Parathyroid adenoma (tissue), 2 donors: ENCODE measurements at regions not wholly inside any gene's neighbourhood (a gene's known extent, or its start where the extent isn't known, plus 50 kb on each side); places are given as distances from the start of the nearest gene placed in this dataset.

Source experiments
- H2AFZ ChIP-seq: fragments of 300-600 bp; sonication (generic); one replicate; pipeline ENCODE4 v1.7.0; 2017; ENCODE audit warnings: antibody characterized with exemption, mild to moderate bottlenecking
- H3K27ac ChIP-seq: fragments of 300-600 bp; sonication (generic); one replicate; pipeline ENCODE4 v1.7.0; 2017
- H3K27me3 ChIP-seq: fragments of 300-600 bp; sonication (generic); one replicate; pipeline ENCODE4 v1.7.0; 2017; ENCODE audit warnings: low read length; ENCODE audit not compliant: control insufficient read depth, insufficient read depth
- H3K36me3 ChIP-seq: fragments of 300-600 bp; sonication (generic); one replicate; pipeline ENCODE4 v1.7.0; 2017; ENCODE audit warnings: low read length; ENCODE audit not compliant: control insufficient read depth, insufficient read depth
- H3K4me1 ChIP-seq: fragments of 300-600 bp; sonication (generic); one replicate; pipeline ENCODE4 v1.7.0; 2017; ENCODE audit warnings: control low read depth
- H3K4me2 ChIP-seq: fragments of 300-600 bp; sonication (generic); one replicate; pipeline ENCODE4 v1.7.0; 2017; ENCODE audit warnings: low read length
- H3K4me3 ChIP-seq: fragments of 300-600 bp; sonication (generic); one replicate; pipeline ENCODE4 v1.7.0; 2017; ENCODE audit warnings: low read depth, low read length
- H3K79me2 ChIP-seq: fragments of 300-600 bp; sonication (generic); one replicate; pipeline ENCODE4 v1.7.0; 2017; ENCODE audit warnings: control low read depth
- H3K9ac ChIP-seq: fragments of 300-600 bp; sonication (generic); one replicate; pipeline ENCODE4 v1.7.0; 2017; ENCODE audit warnings: mild to moderate bottlenecking
- H3K9me3 ChIP-seq: fragments of 300-600 bp; sonication (generic); one replicate; pipeline ENCODE4 v1.7.0; 2017; ENCODE audit warnings: low read length; ENCODE audit not compliant: control insufficient read depth
- TF ChIP-seq, protein P1 (sequence below): fragments of 300-600 bp; sonication (generic); IDR thresholded peaks from one replicate; pipeline ENCODE4 v1.7.0; 2017; ENCODE audit warnings: antibody characterized with exemption, mild to moderate bottlenecking
- donor health status: primary hyperparathyroidism.

GRCh38 chr15:39369768-39370167 lies 211.1 kb upstream of the THBS1 start:
- Histone ChIP-seq H3K27ac (no peak overlapping the region), H3K79me2 (no peaks in the 10 kb centered on the region), H2AFZ (no peak overlapping the region), H3K4me2 (no peak overlapping the region), H3K36me3 (no peaks in the 10 kb centered on the region), H3K4me3 (no peak overlapping the region), H3K4me1 (no peaks in the 10 kb centered on the region), H3K27me3 (no peaks in the 10 kb centered on the region), H3K9ac (no peak overlapping the region), H3K9me3 (no peaks in the 10 kb centered on the region)
- TF ChIP-seq, protein P1, sequence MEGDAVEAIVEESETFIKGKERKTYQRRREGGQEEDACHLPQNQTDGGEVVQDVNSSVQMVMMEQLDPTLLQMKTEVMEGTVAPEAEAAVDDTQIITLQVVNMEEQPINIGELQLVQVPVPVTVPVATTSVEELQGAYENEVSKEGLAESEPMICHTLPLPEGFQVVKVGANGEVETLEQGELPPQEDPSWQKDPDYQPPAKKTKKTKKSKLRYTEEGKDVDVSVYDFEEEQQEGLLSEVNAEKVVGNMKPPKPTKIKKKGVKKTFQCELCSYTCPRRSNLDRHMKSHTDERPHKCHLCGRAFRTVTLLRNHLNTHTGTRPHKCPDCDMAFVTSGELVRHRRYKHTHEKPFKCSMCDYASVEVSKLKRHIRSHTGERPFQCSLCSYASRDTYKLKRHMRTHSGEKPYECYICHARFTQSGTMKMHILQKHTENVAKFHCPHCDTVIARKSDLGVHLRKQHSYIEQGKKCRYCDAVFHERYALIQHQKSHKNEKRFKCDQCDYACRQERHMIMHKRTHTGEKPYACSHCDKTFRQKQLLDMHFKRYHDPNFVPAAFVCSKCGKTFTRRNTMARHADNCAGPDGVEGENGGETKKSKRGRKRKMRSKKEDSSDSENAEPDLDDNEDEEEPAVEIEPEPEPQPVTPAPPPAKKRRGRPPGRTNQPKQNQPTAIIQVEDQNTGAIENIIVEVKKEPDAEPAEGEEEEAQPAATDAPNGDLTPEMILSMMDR: no peak

- no peak overlapping the region for H3K4me2 ChIP-seq
- no peaks in the 10 kb centered on the region for H3K27me3 ChIP-seq
- no peaks in the 10 kb centered on the region for H3K79me2 ChIP-seq
- H3K36me3 ChIP-seq: no peaks in the 10 kb centered on the region
- no peak overlapping the region for H3K27ac ChIP-seq
- H3K9me3 ChIP-seq: no peaks in the 10 kb centered on the region
- no peak overlapping the region for H3K4me3 ChIP-seq
- no peaks in the 10 kb centered on the region for H3K4me1 ChIP-seq
- TF ChIP-seq, protein P1: no peak
- no peak overlapping the region for H2AFZ ChIP-seq
- H3K9ac ChIP-seq: no peak overlapping the region
These were observed 204.4 kb upstream of the THBS1 start for GRCh38 chr15:39376371-39376909.

DNA sequence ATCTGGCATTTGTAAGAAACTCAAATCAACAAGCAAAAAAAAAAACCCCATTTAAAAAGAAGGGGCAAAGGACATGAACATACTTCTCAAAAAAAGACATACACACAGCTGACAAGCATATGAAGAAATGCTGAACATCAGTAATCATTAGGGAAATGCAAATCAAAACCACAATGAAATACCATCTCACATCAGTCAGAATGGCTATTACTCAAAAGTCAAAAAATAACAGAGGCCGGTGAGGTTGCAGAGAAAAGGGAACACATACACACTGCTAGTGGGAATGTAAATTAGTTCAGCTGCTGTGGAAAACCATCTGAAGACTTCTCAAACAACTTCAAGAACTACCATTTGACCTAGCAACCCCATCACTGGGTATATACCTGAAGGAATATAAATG lies 199.4 kb upstream of the THBS1 start:
- no peaks in the 10 kb centered on the region for H3K27me3 ChIP-seq

DNA sequence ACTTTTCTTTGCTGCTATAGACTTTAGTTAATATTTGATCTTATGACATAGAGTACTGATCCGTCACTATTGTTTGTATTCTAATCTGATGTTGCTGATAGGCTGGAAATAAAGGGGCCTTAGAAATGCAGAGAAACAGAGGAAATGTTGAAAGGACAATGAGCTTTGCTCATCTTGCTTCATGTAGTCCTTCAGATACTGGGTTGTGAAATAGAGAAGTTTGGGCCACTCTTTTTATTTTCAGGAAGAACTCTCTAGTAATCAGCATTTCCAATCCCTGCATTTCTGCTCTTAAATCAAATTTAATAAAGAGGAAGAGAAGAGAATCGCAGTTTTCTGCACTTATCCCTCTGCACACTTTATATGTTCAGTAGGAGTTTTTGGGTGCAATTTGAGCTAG lies 192.8 kb upstream of the THBS1 start:
- Histone ChIP-seq H2AFZ (no peak overlapping the region), H3K9me3 (no peaks in the 10 kb centered on the region), H3K36me3 (no peaks in the 10 kb centered on the region), H3K27me3 (no peaks in the 10 kb centered on the region), H3K79me2 (no peaks in the 10 kb centered on the region), H3K4me2 (no peak overlapping the region), H3K4me3 (no peak overlapping the region), H3K27ac (no peak overlapping the region), H3K4me1 (no peaks in the 10 kb centered on the region), H3K9ac (no peak overlapping the region)
- TF ChIP-seq, protein P1: no peak

More for the DNA sequence above, 199.4 kb upstream of the THBS1 start:
- Histone ChIP-seq H3K4me2 (no peak overlapping the region), H3K27ac (no peak overlapping the region), H2AFZ (no peak overlapping the region), H3K36me3 (no peaks in the 10 kb centered on the region), H3K79me2 (no peaks in the 10 kb centered on the region), H3K4me1 (no peaks in the 10 kb centered on the region), H3K9me3 (no peaks in the 10 kb centered on the region), H3K4me3 (no peak overlapping the region), H3K9ac (no peak overlapping the region)
- TF ChIP-seq, protein P1: no peak

GRCh38 chr15:39391230-39391629 lies 189.6 kb upstream of the THBS1 start:
- Histone ChIP-seq H3K4me3 (no peak overlapping the region), H3K4me2 (no peak overlapping the region), H3K9ac (no peak overlapping the region), H3K4me1 (no peaks in the 10 kb centered on the region), H3K79me2 (no peaks in the 10 kb centered on the region), H3K9me3 (no peaks in the 10 kb centered on the region), H2AFZ (no peak overlapping the region), H3K36me3 (no peaks in the 10 kb centered on the region), H3K27me3 (no peaks in the 10 kb centered on the region), H3K27ac (no peak overlapping the region)
- TF ChIP-seq, protein P1: no peak
